HG03460 (cell line): ENCODE measurements at regions not wholly inside any gene's neighbourhood (a gene's known extent, or its start where the extent isn't known, plus 50 kb on each side); places are given as distances from the start of the nearest gene placed in this dataset.

Experiments used
- ATAC-seq: cut with Tn5 transposase; IDR thresholded peaks from one replicate; pipeline ENCODE4 v1.9.1; 2021; ENCODE audit not compliant: unreplicated experiment

DNA sequence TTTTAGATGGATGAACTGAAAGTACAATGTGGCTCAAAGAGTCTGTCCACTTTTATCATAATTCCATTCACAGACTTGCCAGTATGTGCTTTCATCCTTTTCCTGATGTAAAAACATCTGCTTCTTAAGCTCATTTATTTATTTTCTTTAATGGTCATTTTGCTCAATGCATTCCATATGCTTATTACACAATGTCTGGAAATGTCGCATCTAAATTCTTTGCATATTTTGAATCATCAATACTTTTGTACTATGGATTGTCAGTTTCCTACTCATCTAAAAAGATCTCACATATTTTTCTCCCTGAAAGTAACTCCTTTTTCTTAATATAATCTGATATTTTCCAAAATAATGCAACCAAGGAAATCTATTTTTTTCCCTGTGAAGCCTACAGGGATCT lies 1315.8 kb downstream of the EFNB2 start:
- ATAC-seq: no peak

DNA sequence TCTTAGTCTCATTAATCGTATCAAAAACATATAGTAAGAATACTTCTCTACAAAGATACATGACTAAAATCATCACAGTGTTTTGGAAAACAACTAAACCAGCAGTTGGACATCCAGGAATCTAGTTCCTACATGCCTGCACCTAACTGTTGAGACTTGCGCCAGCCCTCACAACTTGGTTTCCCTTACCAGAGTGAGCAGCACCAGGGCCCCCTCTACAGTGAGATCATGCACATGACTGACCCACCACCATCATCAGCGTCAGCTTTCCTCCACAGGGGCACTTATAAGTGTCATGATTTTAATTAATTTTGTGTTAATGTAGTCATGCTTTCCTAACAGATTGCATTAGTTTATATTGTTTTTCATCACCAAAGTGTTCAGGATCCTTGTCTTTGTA lies 1322.0 kb downstream of the EFNB2 start:
- ATAC-seq: no peak

GRCh38 chr13:105207572-105208293 lies 1327.7 kb downstream of the EFNB2 start:
- no peak for ATAC-seq

DNA sequence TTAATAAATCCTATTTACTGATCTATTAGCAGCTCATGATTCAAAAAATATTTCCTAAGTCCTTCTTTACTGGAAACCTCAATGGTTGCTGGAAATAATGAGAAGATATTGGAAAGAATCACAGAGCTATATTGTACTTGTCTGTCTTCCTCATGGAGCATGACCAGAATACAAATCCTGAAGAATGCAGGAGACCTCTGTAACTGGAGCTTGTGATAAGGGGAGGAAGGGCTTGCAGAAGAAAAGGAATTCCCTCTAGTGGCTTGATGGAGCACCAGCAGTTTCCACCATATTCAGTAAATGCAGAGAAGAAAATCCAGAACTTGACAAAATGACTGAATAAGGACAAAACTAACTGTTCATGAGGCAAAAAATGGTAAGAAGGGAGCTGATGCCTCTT lies 1333.1 kb downstream of the EFNB2 start:
- ATAC-seq: no peak

GRCh38 chr13:105201351-105201750 lies 1334.1 kb downstream of the EFNB2 start:
- no peak for ATAC-seq

DNA sequence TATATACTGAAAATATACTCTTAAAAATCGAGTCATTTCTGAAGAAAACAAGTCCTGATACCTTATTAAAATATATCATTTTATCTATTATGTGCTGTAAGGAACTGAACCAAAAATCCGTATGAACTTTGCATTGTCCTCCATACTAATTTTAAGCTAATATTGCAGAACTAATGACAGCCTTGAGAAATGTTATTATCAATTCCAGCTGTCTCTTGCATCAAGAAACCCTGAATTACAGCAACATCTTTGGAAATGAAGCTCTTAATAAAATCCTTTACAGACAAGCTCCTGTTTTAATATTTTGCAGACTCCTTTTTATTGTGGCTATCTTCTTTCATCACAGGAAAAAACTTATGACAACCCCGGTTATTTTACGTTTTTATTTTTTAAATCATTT lies 1335.3 kb downstream of the EFNB2 start:
- ATAC-seq: no peak

- ATAC-seq: no peak
These were observed 1339.4 kb downstream of the EFNB2 start for GRCh38 chr13:105196052-105196451.

- no peak for ATAC-seq
These were observed 1342.4 kb downstream of the EFNB2 start for GRCh38 chr13:105193026-105193425.

DNA sequence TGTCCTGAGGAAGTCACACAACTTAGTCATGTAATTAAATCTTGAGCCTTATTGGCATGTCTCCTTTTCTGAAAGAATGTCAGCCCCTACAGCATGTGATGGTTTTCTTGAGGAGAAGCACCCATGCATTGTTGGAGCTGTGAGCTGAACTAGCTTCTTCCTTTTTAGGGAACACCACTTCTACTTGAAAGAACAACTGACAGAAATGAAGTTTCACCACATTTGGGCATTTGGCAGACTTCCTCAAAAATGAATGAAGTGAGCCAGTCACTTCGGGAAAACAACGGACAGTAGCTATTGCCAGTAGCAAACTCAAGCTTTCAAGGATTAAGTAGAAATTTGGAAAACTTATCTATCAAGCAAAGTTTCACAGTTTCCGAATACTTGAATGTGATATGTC lies 1351.3 kb downstream of the EFNB2 start:
- no peak for ATAC-seq

GRCh38 chr13:105177265-105177900 lies 1358.1 kb downstream of the EFNB2 start:
- ATAC-seq: no peak

DNA sequence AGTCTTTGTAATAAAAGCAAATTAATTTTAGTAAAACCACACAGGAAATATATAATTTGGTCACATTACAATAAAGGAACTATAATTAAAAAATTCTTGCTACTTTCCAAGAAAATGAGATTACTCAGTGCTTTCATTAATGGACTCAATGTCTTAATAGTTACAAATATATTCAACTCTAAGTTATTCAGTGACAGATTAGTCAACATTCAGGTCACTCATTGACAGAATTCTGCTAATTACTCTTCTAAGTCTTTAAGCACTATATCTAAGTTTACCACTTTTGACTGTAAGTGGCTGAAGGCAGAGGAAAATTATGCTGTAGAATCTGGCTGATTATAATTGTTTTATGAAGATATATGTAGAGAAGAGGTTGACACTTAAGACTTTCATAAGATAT lies 1365.0 kb downstream of the EFNB2 start:
- no peak for ATAC-seq

- ATAC-seq: no peak
These were observed 1367.2 kb downstream of the EFNB2 start for GRCh38 chr13:105168295-105168694.

DNA sequence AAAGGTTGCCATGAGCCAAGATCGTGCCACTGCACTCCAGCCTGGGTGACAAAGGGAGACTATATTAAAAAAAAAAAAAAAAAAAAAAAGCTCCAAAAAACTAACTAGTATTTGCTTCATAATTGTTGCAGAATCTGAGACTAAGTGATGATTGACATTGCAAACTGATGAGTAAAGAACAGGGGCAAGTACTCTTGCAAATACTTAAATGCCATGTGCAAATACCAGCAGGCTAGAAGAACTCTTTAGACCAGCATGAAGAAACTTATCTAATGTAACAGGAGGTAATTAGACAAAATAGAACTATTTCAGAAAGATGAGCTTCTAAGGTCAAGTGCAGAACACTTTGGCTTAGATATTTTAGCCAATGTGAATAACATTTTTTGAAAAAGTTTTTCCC lies 1368.1 kb downstream of the EFNB2 start:
- ATAC-seq: no peak

DNA sequence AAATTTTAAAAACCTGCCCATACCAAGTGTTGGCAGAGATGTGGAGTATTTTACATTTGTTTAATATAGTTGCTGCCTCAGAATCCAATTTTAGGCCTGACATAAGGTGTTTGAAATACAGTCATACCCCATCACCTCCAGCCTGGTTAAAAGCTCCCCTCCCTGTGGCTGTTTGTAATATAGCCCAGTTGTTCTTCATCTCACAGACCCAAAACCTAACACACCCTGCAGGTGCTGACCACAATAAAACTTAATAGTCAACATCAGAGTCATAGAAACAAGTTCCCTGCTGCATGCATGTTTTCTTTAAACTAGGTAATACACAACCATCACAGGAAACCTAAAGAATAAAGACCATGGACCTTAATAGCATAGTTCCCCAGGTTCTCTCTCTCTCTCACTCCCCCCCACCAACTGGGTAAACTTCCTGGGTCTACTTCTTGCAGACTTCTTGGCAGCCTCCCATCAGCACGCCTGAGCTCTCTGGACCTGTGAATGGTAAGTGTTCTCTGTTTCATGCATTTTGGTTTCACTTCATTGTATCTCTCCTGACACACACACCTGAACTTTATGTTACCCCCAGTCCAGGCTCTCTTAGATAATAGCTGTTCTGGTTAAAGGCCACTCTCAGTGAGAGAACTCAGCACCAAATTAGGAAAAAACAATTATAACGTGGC lies 1369.9 kb downstream of the EFNB2 start:
- ATAC-seq: peak; percentile 64

DNA sequence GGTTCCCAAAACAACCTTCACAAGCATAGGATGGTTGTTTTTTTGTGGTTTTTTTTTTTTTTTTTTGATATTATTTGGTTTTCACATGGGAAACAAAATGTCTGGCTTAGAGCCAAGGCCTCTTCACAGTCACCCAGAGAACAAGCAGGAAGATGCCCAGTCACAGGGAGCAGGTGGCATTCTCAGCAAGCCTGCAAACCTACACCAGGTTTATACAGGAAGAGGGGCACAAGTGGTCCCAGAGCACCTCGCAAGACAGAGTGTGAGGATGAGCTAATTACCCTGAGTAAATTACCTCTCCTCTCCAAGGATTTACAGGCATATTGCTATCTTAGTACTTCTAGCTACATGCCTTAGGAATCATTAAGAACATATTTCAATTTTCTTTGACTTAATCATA lies 1375.6 kb downstream of the EFNB2 start:
- ATAC-seq: no peak

DNA sequence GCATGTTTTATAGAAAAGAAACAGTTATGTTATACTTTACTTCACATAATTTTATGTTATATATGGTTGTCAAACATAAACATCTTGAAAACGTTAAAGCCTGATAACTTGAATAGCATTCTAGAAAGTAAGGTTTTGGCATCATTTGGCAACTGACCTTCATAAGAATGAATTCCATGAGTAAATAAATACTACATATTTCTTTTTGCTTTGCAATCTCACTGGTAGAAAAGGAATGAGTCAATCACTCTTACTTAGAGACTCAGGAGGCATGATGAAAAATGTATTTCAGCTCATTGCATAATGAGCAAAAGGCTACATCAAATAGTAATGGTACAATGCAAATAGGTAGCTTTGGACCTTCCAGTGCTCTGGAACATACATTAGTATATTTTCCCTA lies 1381.9 kb downstream of the EFNB2 start:
- ATAC-seq: no peak

DNA sequence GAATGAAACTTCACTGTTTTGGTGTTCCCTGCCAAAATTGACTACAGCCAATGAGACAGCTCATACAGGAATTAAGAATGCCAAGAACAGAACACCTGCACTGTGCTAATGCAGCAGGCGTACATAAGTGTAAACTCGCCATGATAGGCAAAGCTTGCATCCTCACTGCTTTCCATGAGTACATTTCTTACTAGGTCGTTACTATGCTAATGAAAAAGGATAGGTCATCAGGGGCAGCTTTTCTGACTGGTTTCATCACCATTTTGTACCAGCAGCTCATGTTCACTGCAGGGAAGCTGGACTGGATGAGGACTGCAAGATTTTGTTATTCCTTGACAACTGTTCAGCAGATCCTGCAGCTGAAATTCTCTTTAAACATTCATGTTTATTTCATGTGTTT lies 1383.8 kb downstream of the EFNB2 start:
- ATAC-seq: no peak

DNA sequence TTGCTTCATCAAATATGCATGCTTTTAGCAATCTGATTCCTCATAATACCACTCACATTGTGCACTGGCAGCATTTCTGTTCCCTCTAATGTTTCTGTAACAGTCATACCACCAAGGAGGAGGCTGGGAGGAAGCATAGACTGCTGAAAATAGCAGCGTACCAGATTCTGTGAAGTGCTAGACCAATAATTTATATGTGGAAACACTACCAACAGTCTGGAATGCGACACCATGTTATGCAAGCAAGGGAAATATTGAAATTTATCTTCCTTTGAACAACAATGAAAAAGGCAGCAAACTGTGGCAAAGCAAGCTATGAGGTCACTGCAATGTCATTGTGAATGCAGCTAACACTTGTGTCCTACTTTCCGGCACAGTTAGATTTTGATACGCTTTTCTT lies 1388.0 kb downstream of the EFNB2 start:
- no peak for ATAC-seq

- ATAC-seq: no peak
These were observed 1390.5 kb downstream of the EFNB2 start for GRCh38 chr13:105144936-105145335.

DNA sequence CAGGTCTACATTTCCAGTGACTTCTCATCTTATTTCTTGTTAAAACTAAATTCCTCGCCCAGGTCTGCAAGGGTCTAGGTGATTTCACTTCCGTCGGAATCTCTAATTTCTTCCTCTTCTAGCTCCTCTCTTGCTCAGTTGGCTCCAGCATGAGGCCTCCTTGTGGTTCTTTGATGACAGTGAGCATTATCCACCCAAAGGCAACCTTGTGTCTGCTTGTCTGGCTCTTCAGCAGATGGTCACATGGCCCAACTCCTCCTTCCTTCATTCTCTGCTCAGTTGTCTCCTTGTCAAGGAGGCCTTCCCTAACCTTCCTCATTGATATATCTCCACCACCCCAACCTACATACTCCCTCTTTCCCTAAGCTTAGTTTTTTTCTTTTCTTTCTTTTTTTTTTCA lies 1391.4 kb downstream of the EFNB2 start:
- no peak for ATAC-seq

GRCh38 chr13:105142556-105142955 lies 1392.9 kb downstream of the EFNB2 start:
- no peak for ATAC-seq
